GM18870 (cell line): ENCODE measurements at regions not wholly inside any gene's neighbourhood (a gene's known extent, or its start where the extent isn't known, plus 50 kb on each side); places are given as distances from the start of the nearest gene placed in this dataset.
"Not testable (repeated sequence)": the region's sequence is repeated elsewhere in the genome, so short reads cannot be mapped to it uniquely, and the experiment has no call there.

Experiments
- ATAC-seq: cut with Tn5 transposase; IDR thresholded peaks from one replicate; pipeline ENCODE4 v1.9.1; 2021; ENCODE audit warnings: moderate library complexity; ENCODE audit not compliant: unreplicated experiment

DNA sequence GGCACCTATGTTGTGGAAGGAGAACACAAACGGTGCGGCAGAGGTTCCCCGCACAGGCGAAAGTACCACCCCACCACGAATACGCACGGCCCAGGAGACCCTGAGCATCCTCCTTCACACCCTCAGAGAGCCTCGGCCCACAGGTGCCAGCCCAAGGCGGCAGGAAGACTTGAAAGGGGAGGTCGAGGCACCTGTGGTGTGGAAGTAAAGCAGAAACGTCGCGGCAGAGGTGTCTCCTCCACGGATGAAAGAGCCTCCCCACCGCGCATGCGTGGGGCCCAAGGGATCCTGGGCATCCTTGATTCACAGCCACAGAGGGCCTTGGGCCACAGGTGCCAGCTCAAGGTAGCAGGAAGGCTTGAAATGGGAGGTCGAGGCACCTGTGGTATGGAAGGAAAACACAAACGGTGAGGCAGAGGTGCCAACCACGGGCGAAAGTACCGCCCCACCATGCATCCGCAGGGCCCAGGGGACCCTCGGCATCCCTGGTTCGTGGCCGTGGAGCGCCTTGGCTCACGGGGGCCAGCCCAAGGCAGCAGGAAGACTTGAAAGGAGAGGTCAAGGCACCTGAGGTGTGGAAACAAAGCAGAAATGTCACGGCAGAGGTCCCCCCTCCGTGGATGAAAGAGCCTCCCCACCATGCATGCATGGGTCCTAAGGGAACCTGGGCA is 380.1 kb downstream of the ALG10 start:
- ATAC-seq = no peak

DNA sequence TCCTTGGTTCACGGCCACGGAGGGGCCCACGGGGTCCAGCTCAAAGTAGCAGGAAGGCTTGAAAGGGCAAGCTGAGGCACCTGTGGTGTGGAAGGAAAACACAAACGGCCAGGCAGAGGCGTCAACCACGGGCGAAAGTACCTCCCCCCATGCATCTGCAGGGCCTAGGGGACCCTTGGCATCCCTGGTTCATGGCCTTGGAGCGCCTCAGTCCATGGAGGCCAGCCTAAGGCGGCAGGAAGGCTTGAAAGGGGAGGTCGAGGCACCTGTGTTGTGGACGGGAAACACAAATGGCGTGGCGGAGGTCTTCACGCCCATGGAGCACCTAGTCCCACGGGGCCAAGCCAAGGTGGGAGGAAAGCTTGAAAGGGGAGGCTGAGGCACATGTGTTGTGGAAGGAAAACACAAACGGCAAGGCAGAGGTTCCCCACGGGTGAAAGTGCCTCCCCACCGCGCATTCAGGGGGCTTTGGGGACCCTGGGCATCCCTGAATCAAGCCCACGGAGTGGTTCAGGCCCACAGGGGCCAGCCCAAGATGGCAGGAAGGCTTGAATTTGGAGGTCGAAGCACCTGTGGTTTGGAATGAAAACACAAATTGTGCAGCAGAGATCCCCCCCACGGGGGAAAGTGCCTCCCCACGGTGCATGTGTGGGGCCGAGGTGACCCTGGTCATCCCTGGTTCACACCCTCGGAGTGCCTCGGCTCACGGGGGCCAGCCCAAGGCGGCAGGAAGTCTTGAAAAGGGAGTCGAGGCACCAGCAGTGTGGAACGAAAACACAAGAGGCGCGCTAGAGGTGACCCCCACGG is 380.8 kb downstream of the ALG10 start:
- ATAC-seq = no peak

DNA sequence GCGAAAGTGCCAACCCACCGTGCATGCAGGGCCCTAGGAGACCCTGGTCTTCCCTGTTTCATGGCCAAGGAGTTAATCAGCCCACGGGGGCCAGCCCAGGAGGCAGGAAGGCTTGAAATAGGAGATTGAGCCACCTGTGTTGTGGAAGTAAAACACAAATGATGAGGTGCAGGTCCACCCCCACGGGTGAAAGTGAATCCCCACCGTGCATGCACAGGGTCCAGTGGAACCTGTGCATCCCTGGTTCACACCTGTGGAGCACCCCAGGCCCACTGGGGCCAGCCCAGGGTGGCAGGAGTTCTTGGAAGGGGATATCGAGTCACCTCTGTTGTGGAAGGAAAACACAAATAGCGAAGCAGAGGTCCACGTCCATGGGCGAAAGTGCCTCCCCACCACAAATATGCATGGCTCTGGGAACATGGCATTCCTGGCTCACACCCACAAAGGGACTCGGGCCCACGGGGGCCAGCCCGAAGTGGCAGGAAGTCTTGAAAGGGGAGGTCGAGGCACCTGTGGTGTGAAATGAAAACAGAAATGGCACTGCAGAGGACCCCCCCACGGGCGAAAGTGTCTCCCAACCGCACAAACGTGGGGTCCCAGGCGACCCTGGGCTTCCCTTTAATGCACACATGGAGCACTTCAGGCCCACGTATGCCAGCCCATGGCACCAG is 381.5 kb downstream of the ALG10 start:
- no peak for ATAC-seq

DNA sequence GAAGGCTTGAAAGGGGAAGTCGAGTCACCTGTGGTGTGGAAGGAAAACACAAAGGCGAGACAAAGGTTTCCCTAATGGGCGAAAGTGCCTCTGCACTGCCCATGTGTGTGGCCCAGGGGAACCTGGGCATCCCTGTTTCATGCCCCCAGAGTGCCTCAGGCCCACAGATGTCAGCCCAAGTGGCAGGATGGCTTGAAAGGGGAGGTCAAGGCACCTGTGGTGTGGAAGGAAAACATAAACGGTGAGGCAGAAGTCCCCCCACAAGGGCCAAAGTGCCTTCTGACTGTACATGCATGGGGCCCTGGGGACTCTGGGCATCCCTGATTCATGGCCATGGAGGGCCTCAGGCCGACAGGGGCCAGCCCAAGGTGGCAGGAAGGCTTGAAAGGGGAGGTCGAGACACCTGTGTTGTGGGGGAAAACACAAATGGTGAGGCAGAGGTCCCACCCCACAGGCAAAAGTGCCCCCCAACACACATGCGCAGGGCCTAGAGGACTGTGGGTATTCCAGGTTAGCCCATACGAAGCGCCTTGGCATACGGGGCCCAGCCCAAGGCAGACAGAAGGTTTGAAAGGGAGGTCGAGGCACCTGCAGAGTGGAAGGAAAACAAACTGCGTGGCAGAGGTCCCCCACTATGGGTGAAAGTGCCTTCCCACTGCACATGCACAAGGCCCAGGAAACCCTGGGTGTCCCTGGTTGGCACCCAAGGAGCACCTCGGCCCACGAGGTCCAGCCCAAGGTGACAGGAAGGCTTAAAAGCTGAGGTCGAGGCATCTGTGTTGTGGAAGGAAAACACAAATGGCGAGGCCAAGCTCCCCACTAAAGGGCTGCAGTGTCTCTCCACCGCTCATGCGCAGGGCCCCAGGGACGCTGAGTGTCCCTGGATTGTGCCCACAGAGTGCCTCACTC is 382.3 kb downstream of the ALG10 start:
- no peak for ATAC-seq

DNA sequence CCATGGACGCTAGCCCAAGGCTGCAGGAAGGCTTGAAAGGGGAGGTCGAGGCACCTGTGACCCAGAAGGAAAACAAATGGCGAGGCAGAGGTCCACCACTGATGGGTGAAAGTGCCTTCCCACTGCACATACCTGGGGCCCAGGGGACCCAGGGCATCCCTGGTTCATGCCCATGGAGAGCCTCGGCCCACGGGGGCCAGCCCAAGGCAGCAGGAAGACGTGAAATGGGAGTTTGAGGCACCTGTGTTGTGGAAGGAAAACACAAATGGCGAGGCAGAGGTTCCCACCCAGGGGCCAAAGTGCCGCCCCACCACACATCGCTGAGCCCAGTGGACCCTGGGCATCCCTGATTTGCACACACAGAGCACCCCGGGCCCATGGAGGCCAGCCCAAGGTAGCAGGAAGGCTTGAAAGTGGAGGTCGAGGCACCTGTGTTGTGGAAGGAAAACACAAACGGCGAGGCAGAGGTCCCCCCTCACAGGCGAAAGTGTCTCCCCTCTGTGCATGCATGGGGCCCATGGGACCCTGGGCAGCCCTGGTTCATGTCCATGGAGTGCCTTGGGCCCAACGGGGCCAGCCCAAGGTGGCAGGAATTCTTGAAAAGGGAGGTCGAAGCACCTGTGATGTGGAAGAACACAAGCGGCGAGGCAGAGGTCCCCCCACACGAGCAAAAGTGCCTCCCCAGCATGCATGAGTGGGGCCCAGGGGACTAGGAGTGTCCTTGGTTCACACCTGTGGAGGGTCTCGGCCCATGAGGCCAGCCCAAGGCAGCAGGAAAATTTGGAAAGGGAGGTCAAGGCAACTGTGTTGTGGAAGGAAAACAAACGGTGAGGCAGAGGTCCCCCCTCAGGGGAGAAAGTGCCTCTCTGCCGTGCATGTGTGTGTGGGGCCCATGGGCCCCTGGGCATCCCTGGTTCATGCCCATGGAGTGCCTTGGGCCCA is 383.3 kb downstream of the ALG10 start:
- ATAC-seq = no peak

DNA sequence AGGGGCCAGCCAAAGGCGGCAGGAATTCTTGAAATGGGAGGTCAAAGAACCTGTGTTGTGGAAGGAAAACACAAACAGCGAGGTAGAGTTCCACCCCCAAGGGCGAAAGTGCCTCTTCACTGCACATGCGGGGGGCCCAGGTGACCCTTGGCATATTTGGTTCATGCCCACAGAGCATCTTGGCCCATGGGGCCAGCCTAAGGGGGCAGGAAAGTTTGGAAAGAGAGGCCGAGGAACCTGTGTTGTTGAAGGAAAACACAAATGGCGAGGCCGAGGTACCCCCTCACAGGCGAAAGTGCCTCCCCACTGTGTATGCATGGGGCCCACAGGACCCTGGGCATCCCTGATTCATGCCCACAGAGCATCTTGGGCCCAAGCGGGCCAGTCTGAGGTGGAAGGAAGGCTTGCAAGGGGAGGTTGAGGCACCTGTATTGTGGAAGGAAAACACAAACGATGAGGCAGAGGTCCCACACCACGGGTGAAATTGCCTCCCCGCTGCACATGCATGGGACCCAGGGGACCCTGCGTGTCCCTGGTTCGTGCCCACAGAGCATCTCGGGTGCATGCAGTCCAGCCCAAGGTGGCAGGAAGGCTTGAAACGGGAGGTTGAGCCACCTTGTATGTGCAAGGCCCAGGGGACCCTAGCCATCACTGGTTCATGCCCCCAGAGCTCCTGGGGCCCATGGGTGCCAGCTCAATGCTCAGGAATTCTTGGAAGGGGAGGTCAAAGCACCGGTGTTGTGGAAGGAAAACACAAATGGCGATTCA is 384.1 kb downstream of the ALG10 start:
- ATAC-seq = no peak

DNA sequence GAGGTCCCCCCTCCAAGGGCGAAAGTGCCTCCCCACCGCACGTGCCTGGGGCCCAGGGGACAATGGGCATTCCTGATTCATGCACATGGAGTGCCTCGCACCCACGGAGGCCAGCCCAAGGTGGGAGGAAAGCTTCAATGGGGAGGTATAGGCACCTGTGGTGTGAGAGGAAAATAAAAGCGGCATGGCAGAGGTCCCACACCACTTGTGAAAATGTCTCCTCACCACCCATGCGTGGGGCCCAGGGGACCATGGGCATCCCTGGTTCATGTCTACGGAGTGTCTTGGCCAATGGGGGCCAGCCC is 384.7 kb downstream of the ALG10 start:
- no peak for ATAC-seq

DNA sequence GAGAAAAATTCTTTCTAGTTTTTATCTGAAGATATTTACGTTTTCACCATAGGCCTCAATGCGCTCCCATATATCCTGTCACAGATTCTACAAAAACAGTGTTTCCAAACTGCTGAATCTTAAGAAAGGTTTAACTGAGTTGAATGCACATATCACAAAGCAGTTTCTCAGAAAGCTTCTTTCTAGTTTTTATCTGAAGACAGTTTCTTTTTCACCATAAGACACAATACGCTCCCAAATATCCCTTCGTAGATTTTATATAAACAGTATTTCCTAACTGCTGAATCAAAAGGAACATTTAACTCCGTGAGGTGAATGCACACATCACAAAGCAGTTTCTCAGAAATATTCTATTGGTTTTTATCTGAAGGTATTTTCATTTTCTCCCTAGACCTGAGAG is 385.5 kb downstream of the ALG10 start:
- no peak for ATAC-seq

DNA sequence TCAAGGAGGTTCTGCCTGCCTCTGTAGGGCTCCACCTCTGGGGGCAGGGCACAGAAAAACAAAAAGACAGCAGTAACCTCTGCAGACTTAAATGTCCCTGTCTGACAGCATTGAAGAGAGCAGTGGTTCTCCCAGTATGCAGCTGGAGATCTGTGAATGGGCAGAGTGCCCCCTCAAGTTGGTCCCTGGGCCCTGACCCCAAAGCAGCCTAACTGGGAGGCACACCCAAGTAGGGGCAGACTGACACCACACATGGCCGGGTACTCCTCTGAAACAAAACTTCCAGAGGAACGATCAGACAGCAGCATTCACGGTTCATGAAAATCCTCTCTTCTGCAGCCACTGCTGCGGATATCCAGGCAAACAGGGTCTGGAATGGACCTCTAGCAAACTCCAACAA is 409.2 kb downstream of the ALG10 start:
- not testable (repeated sequence) for ATAC-seq
